GM18867 (cell line): ENCODE measurements at regions not wholly inside any gene's neighbourhood (a gene's known extent, or its start where the extent isn't known, plus 50 kb on each side); places are given as distances from the start of the nearest gene placed in this dataset.
"Not testable (repeated sequence)": the region's sequence is repeated elsewhere in the genome, so short reads cannot be mapped to it uniquely, and the experiment has no call there.

ENCODE experiments used
- ATAC-seq: cut with Tn5 transposase; IDR thresholded peaks from one replicate; pipeline ENCODE4 v1.9.1; 2021; ENCODE audit warnings: mild to moderate bottlenecking, moderate library complexity; ENCODE audit not compliant: unreplicated experiment

DNA sequence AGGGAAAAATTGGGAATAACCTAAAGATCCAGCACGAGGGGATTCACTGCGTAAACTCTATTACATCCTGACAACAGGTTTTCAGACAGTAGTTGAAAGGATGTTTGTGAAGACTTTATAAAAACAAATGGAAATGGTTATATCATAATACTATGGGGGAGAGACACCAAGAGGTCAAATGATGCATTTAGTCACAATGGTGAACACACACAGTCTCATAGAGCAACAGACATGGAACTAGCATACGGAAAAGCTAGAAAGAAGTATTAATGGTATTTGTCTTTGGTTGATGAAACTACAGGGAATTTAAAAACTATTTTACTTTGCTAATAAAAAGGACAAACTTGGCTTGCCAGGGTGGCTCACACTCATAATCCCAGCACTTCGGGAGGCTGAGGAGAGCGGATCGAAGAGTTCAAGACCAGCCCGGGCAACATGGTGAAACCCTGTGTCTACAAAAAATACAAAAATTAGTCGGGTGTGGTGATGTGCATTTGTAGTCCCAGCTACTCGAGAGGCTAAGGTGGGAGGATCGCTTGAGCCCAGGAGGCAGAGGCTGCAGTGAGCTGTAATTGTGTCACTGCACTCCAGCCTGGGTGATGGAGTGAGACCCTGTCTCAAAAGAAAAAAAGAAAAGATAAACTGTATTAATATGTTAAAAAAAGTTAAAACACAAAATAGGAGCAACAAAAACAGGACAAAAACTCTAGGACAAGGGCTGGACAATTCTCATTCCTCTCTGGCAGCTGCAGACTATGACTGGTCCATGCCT lies 94.8 kb downstream of the MYCN start:
- no peak for ATAC-seq

DNA sequence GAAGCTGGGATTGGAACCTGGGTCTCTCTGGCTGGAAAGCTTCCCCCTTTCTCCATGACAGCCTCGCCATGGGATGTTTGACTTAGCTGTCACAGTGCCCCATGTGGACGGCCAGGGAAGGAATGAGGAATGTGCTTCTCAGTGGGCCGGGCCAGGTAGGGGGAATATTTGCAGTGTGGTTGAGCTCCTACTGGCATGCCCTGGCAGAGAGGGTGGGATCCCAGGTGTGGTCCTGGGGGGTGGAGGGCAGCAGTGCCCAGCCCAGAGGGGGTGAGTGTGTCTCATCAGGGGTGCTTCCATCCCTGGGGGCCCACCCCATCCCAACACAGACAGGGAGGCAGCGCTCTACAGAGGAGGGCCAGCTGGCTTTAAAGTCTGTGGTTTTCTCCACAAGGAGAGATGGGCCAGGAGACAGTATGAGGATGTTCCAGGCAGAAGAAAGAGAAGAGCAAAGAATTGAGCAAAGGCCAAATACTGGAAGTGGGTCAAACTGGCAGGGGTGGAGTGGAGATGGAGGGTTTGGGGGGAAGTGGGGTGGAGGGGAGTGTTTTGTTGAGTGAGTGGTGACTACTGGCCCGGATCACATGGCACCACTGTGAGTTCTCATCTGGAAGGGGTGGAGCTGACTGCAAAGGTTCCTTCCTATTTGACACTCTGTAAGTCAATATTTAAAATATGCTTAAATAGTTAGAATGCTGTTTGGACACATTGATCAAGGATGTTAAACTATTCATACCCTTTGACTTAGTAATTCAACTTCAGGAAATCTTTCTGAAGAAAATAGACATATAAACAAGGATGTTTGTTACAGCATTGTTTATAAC lies 94.0 kb downstream of the MYCN start:
- no peak for ATAC-seq

DNA sequence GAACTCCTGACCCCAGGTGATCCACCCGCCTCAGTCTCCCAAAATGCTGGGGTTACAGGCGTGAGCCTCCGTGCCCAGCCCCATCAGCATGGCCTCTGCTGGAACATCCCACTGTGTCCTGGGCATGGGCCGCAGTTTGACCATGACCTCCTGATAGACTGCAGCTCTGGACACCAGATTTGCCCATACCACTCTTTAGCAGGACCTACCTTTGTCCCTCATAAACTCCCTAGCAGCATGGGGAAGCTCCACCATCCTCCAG lies 92.6 kb downstream of the MYCN start:
- no peak for ATAC-seq

DNA sequence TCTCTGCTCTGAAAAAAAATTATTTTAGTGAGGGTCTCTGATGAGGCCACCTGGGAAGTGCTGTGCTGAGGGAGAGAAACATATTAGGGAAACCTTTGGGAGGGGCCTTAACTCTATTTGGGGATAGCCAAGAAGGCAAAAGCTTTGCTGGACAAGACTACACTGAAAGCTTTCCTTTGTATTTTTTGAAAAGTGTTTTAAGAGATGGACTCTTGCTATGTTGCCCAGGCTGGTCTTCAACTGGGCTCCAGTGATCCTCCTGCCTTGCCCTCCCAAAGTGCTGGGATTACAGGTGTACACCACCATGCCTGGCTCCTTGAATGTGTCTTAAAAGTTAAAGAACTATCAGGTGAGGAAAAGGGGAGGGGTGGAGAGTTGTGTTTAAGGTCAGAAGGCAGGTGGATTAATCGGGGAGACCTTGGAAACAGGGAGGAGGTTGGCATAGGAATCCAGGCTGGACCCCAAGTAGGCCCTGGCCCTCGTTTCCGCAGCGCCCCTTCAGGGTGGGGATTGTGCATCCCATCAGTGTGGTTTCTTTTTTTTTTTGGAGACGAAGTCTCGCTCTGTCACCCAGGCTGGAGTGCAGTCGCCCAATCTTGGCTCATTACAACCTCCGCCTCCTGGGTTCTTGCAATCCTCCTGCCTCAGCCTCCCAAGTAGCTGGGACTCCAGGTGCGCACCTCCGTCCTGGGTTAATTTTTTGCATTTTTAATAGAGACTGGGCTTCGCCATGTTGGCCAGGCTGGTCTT lies 92.1 kb downstream of the MYCN start:
- no peak for ATAC-seq

DNA sequence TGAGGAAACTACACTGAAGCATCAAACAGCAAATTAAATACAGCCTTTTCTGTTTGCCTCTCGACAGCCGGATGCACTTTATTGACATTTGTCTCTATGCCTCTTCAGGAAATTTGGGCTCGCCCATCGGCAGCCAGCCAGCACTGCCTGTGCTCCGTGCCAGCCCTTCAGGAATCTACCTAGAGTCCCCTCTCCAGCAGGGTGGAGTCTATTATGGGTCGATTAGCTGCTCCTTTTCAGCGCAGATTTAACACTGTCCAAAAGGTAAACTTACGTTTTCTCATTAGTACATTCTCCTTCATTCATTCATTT lies 91.5 kb downstream of the MYCN start:
- ATAC-seq = no peak

DNA sequence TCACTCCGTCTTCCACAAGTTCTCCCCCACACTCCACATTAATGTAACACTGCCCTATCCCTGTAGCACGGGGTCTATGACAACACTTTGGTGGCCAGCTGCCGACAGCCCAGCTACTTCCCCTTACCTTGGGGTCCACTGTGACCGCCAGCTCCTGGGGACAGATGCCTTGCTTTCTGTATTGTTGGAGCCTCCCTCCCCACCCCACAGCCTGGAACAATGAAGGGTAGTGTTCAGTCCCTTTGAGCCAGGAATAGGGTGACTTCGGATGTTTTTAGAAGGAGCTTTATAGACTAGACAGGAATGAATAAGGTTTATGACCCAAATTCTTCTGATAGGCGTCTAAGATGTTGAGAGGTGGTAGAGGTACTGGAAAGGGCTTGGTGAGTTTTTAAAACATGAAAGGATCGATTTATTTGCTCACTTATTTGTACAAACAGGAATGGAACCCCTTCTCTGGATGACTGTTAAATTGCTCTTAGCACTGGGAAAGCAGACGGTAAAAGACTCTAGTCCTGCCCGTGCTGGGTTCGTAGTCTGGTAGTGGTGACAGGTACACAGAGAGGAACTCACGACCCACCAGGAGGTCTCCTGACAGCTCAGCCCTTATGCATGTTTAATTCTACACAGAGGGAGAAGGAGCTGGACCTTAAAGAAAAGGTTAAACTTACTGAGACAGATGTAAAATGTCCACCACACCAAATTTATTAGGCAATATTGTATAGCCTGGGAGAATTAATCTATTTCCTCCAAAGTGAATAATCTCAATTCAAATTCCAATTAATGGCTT lies 90.9 kb downstream of the MYCN start:
- ATAC-seq = no peak

DNA sequence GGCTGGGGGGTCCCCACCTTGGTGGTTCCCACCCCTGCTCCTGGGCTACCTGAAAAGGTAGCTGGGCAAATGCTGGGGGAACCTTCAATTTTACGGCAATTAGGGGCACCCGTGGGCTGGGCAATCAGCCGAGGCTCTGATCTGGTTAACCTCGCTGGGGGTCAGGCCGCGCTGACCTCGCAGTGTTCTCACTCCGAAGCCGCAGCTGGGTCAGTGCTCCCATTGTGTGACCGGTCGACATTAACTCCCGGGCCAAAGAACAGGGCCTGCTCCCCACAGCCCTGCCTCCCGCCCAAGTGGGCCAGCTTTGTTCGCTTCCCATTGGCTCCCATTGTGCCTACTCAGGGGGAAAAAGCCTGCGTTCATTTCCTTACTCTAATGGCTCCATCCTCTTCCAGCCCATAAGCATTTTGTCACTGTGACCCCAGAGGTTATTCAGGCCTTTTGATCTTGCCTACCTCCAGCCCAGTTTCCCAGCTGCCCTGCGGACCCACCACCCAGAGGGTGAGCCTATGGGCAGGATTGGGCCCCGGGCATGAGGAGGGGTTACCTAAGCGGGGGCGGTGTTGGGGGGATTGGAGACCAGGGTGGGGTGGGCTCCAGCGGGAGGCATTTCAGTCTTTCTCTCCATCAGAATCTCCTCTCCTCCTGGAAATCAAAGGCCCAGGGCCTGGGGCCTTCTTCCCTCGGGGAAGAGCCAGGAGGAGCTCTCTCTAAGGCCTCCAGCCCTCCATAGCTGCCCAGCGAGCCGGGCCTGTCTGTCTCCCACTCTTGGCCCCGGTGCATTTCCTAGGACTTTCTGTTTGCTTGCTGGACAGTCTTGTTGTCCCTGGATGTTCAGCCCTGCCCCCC lies 90.1 kb downstream of the MYCN start:
- no peak for ATAC-seq

DNA sequence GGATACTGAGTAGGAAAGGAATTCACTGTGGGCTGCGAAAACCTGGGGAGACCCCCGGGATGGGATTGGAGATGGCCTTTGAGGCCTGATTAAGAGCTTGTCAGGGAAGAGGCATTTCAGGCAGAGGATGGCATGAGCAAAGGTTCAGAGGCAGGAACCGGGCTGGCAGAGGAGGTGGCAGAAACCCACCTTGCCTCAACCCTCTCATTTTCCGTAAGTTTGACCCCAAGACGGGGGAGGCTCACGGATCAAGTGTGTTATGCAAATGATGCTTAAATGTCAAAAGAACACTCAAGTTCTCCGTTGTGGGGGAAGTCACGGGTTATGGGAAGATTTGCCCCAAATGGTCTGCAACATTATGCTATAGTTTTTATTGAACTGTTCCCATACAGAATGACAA lies 88.3 kb downstream of the MYCN start:
- no peak for ATAC-seq

DNA sequence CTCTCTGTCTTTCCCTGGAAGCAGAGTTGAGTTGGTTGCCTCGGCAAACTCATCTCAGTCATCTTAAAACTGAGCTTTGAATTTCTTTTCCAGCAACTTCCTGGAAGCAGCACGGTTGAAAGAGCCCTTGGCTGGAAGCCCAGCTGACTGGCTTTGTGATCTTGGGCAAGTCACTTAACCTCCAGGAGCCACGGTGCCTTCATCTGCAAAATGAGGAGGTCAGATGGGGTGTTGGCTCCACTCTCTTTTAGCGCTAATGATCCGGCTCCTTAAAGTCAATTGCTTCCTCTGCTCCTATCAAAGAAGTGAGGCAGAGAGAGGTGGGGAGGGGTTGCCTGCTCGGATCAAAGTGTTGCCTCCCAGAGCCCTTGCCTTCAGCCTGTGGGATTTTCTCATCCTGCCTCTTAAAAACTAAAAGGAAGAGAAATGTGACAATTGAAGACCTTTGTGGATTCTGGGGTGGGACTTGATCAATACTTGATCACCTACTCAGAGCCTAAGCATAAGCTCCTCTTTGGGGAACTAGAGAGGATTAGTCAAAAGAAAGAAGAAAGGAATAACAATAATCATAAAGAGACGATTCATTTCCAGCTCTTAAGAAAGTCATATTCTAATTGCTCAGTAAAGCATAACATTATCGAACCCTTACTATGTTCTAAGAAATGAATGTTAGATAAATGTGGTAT lies 86.6 kb downstream of the MYCN start:
- ATAC-seq = no peak

DNA sequence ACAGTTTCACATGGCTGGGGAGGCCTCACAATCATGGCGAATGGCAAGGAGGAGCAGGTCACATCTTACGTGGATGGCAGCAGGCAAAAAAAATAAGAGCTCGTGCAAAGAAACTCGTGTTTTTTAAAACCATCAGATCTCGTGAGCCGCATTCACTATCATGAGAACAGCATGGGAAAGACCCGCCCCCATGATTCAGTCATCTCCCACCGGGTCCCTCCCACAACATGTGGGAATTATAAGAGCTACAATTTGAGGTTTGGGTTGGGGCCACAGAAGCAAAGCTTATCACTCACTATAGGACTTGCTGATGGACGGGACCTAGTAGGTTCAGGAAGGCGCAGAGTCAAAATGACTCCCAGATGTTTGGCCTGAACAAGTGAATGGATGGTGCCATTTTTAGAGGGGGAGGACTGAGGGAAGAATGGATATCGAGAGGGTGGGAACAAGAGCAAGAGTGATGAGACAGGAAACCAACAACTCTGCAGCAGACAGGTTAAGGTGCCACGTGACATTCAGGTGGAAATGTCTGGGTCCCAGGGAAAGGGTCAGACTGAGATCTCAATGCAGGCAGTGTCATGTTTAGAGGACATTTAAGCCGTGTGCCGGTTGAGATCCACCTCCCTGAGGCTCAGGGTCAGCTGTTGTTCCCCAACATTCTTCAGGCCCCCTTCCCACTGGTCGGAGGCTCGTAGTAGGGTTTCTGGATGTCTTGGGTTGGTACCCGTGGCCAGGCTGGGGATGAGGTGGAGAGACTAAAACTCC lies 85.7 kb downstream of the MYCN start:
- no peak for ATAC-seq

DNA sequence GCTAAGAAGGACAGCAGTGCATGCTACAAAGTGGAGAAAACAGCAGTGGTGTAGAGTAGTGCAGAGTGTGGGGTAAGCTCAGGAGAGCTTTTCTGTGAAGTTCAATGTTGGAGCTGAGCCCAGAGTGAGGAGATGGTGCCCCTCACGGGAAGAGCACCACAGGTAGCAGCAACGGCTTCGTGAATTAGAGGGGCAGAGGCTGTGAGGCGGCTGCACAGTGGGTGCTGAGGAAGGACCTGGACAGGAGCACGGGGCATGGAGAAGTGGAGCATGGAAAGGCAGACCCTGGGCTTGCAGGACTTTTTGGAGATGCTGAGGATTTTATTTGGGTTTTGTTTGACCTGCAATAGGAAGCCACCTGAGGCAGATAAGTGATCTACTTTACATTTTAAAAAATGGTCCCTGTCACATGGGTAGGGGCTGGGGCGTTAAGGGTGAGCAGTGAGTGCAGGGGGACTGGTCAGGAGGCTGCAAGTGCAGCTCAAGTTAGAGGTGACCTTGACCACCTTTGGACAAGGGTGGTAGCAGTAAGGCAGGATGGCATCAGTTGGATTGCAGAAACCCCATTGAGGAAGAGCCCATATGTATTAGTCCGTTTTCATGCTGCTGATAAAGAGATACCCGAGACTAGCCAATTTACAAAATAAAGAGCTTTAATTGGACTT lies 85.0 kb downstream of the MYCN start:
- ATAC-seq = no peak

DNA sequence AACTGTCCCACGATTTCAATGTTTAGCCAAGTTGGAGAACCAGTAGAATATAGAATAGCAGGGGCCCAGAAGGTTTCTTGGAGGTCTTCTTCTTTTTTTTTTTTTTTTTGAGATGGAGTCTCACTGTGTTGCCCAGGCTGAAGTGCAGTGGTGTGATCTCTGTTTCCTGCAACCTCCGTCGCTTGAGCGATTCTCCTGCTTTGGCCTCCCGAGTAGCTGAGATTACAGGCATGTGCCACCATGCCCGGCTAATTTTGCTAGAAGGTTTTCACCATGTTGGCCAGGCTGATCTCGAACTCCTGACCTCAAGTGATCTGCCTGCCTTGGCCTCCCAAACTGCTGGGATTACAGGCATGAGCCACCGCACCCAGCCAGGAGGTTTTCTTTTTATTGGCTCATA lies 84.3 kb downstream of the MYCN start:
- not testable (repeated sequence) for ATAC-seq

DNA sequence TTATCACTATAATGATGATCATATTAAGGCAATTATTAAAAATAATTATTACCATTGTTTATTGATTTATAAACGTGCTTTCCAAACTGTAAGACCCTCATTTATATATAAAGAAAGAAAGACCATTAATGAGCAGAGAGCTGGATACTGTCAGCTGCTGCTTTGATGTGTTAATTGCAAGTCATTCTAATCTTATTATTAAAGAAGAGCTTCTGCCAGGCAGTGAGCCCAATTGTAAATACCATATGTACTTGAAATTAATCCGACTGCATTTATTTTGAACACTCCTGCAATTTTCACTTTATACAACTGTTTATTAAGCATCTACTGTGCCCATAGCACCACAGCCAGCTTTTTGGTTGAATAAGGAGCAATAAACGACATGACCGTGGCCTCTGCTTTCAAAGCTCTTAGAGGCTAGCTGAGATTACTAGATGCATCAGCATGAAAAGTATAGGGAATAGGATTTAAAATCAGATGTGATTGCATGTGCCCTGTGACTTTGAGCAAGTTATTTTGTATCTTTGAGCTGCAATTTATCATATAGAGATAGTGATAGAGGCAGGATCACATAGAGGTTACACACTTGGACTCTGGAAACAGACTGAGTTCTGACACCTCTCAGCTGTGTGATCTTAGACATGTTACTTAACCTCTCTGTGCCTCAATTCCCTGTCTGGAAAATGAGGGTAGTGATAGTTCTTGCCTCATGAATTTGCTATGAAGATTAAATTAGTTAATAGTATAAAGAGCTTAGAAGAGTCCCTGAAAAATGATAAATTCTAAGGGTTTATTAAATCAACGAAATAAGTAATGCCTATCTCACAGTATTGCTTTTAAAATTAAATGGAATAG lies 83.4 kb downstream of the MYCN start:
- ATAC-seq = no peak

DNA sequence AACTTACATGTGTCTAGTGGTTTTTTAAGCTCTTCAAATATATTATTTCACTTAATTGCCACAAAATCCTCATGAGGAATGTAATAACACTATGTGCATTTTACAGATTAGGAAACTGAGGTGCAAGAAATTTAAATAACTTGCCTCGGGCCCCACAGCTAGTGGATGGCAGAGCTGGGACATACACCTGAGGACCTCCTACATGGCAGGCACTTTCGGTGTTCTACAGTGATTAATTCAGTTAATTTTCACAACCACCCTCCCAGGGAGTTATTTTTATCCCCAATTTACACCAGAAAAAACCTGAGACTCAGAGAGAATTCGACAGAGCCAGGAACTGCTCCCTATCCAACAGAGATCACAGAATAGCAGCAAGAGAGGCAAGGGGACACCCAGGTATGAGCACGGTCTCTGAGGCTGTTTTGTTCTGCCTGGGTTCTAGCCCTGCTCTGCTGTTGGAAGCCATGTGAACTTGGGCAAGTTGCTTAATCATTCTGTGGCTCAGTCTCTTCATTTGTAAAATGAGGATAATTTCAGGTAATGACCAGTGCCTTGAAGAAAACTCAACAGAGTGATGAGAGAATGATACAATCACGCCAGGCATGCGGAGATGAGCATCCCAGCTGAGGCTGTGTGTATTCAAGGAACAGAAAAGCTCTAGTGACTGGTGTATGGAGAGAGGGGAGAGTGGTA lies 82.3 kb downstream of the MYCN start:
- ATAC-seq = no peak

DNA sequence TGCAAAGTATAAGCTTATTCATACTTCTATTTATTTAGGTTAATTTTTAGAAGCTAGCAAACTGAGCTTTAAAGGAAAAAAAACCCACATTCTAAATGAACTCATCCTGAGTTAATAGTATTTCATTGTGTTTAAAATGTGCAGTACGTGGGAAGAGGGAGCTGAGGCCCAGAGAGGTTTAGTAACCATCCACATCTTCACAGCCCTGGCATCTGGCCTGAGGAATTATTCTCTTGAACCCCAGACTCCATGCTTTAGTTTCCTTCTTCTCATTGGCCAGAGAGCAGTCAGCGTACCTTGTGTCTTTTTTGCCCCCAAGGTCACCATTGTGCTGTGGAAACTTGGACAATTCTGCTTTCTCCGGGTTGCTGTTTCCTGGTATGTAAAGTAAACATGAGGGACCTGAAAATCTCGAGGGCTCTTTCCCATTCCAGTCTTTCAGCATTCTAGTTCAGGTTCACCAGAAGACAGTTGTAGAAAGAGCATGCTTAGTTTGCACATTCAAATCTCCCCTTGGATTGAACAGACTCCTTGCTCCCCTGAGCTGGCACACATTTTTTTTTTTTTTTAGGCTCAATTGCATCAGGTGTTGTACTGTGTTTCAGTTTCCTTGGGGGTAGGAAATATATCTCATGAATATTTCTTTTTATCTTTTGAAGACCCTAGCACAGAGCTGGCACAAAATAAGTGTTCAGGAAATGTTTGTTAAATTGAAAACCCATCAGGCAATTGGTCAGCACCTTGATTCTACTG lies 81.4 kb downstream of the MYCN start:
- no peak for ATAC-seq

DNA sequence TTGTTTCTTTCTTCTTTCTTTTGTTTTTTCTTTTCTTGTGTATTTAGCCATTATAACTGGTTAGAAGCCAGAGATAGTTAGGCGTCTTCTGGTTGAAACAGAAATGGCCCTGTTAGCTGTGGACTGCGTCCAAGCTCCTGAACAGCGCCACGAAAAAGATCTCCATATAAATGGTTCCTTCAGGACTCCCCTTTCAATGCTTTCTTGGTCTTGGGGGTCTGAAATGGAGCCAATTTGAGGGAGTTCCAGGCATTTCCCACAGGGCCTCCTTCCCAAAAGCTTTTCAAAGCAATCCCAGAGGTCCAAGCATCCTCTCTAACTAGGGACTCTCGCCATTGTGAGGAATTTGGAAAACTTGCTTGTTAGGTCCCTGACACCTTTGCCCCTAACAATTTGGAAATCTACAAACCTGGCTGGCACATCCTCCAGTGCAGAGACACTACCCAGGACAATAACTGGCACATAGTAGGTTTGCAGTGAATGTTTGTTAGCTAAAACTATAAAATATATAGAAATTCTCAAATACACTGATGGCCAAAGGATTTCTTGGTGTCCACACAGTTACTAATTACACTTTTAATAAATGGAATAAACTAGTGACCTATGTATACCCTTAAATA lies 80.1 kb downstream of the MYCN start:
- no peak for ATAC-seq
